ENCODE measurements at regions not wholly inside any gene's neighbourhood (a gene's known extent, or its start where the extent isn't known, plus 50 kb on each side); places are given as distances from the start of the nearest gene placed in this dataset.

DNA sequence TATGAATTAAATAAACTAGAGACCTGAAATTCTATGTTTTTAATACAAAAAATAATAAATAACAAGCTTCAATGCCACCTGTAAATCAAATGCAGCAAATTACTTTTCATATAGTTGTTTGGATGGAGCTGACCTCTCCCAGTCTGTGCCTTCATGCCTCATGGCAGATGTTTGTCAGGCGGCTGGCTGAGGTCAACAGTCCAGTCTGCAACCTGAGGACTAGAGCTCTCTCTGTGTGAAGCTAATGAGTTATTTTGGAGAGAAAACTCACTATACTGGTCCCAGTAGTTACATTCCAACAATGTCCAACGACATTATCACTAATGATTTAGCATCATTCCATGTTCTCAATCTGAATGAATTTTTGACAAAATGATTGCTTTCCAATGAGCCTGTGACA is 746.2 kb upstream of the POM121L12 start:
- no peak for ATAC-seq
- CTCF ChIA-PET: no interaction called here
- no peak overlapping the region for H3K4me3 Mint-ChIP-seq

DNA sequence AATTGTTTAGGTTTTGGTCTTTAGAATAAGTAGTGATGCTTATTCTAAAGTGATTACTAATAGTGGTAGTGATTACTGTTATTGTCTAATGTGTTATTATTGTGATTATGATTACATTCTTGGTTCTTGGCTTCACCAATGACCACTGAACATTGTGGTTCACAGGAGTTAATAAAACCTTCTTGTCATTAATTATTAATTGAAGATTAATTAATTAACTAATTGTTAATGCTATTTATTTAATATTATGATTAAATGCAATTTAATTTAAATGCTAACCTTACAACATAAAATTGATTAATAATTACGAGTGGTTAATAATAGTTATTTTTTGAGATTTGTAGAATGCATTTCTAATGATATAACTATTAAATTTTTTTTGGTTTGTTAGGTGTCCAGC is 747.7 kb upstream of the POM121L12 start:
- Histone ChIP-seq H3K36me3 (ENCODE audit: control insufficient read depth in 2 of 3, insufficient read depth in 3 of 3, low read length in 3 of 3) (no peaks in the 10 kb centered on the region), H3K4me3 (ENCODE audit: low read length) (no peak overlapping the region), H3K27me3 (ENCODE audit: control insufficient read depth in 2 of 2, insufficient read depth in 2 of 2, low read length in 2 of 2) (no peaks in the 10 kb centered on the region), H3K9me3 (ENCODE audit: control insufficient read depth in 2 of 3, low read length in 3 of 3) (no peaks in the 10 kb centered on the region), H3K27ac (ENCODE audit: low read depth, low read length) (no peak overlapping the region), H3K4me1 (ENCODE audit: control insufficient read depth in 2 of 2, insufficient read depth in 2 of 2, low read length in 2 of 2) (no peaks in the 10 kb centered on the region)
- ChIA-PET POLR2A (no interaction called here), CTCF (no interaction called here)
- no peaks in the 10 kb centered on the region for H3K27me3 Mint-ChIP-seq
- H3K4me3 Mint-ChIP-seq: no peak overlapping the region
- intact Hi-C loops (cut with micrococcal nuclease): no loop called here
- peaks cover 0 to 13% (median 2%) of the 10 kb centered on the region in 7 donors for H3K4me1 Mint-ChIP-seq
- H3K36me3 Mint-ChIP-seq: no peaks in the 10 kb centered on the region
- no peak overlapping the region for H3K27ac Mint-ChIP-seq
- no peak for DNase-seq
- ATAC-seq: no peak
- H3K9me3 Mint-ChIP-seq: peaks cover 0 to 17% (median 2%) of the 10 kb centered on the region in 11 donors

More for the DNA sequence above, 746.2 kb upstream of the POM121L12 start:
- DNase-seq: no peak
- Histone ChIP-seq H3K4me3 (ENCODE audit: low read length) (no peak overlapping the region), H3K27me3 (ENCODE audit: control insufficient read depth in 2 of 2, insufficient read depth in 2 of 2, low read length in 2 of 2) (no peaks in the 10 kb centered on the region), H3K27ac (ENCODE audit: low read depth, low read length) (no peak overlapping the region), H3K4me1 (ENCODE audit: control insufficient read depth in 2 of 2, insufficient read depth in 2 of 2, low read length in 2 of 2) (no peaks in the 10 kb centered on the region), H3K9me3 (ENCODE audit: control insufficient read depth in 2 of 3, low read length in 3 of 3) (no peaks in the 10 kb centered on the region), H3K36me3 (ENCODE audit: control insufficient read depth in 2 of 3, insufficient read depth in 3 of 3, low read length in 3 of 3) (no peaks in the 10 kb centered on the region)
- intact Hi-C loops (cut with micrococcal nuclease): no loop called here
- Mint-ChIP-seq H3K36me3 (no peaks in the 10 kb centered on the region), H3K27ac (no peak overlapping the region), H3K4me1 (peaks cover 0 to 5% (median 0%) of the 10 kb centered on the region in 7 donors), H3K9me3 (peaks cover 0 to 10% (median 2%) of the 10 kb centered on the region in 11 donors), H3K27me3 (no peaks in the 10 kb centered on the region)
- POLR2A ChIA-PET: no interaction called here

DNA sequence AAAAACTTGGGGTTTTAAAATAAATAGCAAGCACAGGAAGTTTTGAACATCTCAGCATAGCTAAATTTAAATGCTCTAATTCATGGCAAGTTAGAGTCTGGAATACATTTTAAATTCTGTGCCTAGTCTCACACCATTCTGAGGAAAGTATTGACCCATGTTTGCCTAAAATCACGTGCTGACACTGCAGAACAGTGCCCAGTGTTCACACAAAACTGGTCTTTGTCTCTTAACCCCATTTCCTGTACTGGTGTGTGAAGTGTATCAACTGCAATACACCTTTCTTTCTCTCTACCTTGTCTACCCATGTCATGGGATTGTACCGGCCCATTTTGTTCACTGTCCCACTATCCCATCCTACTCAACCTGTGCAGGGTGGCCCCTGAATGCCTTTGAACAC is 749.7 kb upstream of the POM121L12 start:
- ATAC-seq (no peak), DNase-seq (no peak)
- H3K4me1 ChIP-seq (ENCODE audit: control insufficient read depth in 2 of 2, insufficient read depth in 2 of 2, low read length in 2 of 2): no peaks in the 10 kb centered on the region
- no peaks in the 10 kb centered on the region for H3K36me3 ChIP-seq (ENCODE audit: control insufficient read depth in 2 of 3, insufficient read depth in 3 of 3, low read length in 3 of 3)
- CTCF ChIA-PET: no interaction called here
- intact Hi-C loops (cut with micrococcal nuclease): no loop called here
- Mint-ChIP-seq H3K27ac (no peak overlapping the region), H3K4me1 (peaks cover 0 to 13% (median 2%) of the 10 kb centered on the region in 7 donors), H3K4me3 (peak overlapping the region in 1 of 10 donors; percentile 27), H3K36me3 (no peaks in the 10 kb centered on the region), H3K27me3 (no peaks in the 10 kb centered on the region), H3K9me3 (peaks cover 2 to 24% (median 5%) of the 10 kb centered on the region in 11 donors)
- H3K4me3 ChIP-seq (ENCODE audit: low read length): no peak overlapping the region
- H3K27me3 ChIP-seq (ENCODE audit: control insufficient read depth in 2 of 2, insufficient read depth in 2 of 2, low read length in 2 of 2): no peaks in the 10 kb centered on the region
- H3K9me3 ChIP-seq (ENCODE audit: control insufficient read depth in 2 of 3, low read length in 3 of 3): no peaks in the 10 kb centered on the region
- no peak overlapping the region for H3K27ac ChIP-seq (ENCODE audit: low read depth, low read length)
- POLR2A ChIA-PET: no interaction called here

DNA sequence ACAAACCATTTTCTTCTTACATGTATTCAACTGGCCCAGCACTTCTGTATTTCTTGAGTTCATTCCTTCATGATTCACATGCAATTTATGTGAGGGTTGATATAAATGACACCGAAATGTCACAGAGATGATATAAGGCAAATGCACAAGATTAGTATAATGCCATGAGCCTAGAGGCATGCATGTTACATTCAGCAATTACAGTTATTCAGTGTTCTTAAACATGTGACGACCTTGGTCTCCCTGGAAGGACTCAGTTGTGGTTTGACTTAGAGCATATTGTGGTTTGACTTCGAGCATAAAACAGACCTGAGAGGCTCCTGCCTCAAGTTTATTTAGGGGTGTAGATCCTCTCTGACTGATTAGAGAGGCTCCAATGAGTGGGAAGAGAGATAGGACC is 752.1 kb upstream of the POM121L12 start:
- Mint-ChIP-seq H3K9me3 (peaks cover 2 to 29% (median 10%) of the 10 kb centered on the region in 11 donors), H3K4me1 (peaks cover 0 to 13% (median 2%) of the 10 kb centered on the region in 7 donors), H3K27ac (peak overlapping the region in 2 of 9 donors; percentile 23 to 24), H3K36me3 (no peaks in the 10 kb centered on the region), H3K27me3 (no peaks in the 10 kb centered on the region), H3K4me3 (peak overlapping the region in 5 of 10 donors; percentile 1 to 58 (median 43))
- Histone ChIP-seq H3K27ac (ENCODE audit: low read depth, low read length) (no peak overlapping the region), H3K4me3 (ENCODE audit: low read length) (no peak overlapping the region), H3K36me3 (ENCODE audit: control insufficient read depth in 2 of 3, insufficient read depth in 3 of 3, low read length in 3 of 3) (no peaks in the 10 kb centered on the region), H3K9me3 (ENCODE audit: control insufficient read depth in 2 of 3, low read length in 3 of 3) (no peaks in the 10 kb centered on the region), H3K4me1 (ENCODE audit: control insufficient read depth in 2 of 2, insufficient read depth in 2 of 2, low read length in 2 of 2) (no peaks in the 10 kb centered on the region), H3K27me3 (ENCODE audit: control insufficient read depth in 2 of 2, insufficient read depth in 2 of 2, low read length in 2 of 2) (no peaks in the 10 kb centered on the region)
- ChIA-PET CTCF (no interaction called here), POLR2A (no interaction called here)
- intact Hi-C loops (cut with micrococcal nuclease): no loop called here
- ATAC-seq (no peak), DNase-seq (peak in 2 of 9 donors; percentile 2 to 6)

DNA sequence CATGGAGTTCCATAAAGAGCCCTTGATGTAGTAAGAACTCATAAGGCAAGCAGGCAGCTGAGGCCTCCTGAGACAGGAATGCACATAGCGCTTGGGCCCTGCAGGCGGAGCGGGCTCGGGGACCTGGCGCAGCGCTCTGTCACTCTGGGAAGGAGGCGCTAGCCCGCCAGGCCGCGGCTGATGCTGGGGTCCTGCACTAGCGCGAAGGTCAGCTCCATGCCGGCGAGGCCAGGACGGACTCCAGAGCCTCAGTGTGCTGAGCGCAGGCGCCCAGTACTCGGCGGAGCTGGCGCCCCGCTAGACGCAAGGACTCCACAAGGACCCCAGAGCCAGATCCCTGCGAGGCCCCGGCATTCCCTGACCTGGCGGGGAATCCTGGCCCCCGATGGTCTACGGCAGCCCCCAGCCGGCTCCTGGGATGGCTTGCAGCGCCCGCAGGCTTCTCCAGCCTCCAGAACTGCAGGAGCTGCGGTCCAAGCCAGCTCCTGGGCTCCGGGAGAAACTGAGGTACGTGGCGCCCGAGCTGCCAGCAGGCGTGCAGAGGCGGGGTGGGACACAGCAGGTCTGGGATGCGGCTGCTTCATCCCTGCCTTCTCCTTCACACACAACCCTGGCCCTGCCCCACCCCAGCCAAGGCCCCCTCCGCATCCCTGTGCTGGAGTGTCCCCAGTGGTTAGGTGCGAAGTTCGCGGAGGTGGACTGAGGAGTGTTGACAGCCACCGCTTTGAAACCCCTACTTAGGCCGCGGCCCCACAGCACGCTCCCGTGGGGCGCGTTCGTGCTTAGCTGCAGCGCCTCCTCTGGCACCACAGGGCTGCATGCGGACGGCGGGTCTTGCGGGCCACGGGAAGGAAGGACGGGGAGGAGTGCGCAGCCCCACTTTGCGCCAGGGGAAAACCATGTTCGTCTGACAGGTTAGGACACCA is 761.5 kb upstream of the POM121L12 start:
- no peaks in the 10 kb centered on the region for H3K36me3 Mint-ChIP-seq
- DNase-seq (peak in 3 of 9 donors; percentile 2 to 26 (median 17)), ATAC-seq (no peak)
- H3K4me1 Mint-ChIP-seq: peaks cover 0 to 5% (median 0%) of the 10 kb centered on the region in 7 donors
- POLR2A ChIA-PET: interaction anchor here (1.3 kb wide), 1 partner anchor 28 kb away, joined by 3 read pairs; no protein-coding TSS in a partner anchor
- Histone ChIP-seq H3K4me3 (ENCODE audit: low read length) (no peak overlapping the region), H3K36me3 (ENCODE audit: control insufficient read depth in 2 of 3, insufficient read depth in 3 of 3, low read length in 3 of 3) (no peaks in the 10 kb centered on the region), H3K9me3 (ENCODE audit: control insufficient read depth in 2 of 3, low read length in 3 of 3) (no peaks in the 10 kb centered on the region), H3K27ac (ENCODE audit: low read depth, low read length) (no peak overlapping the region), H3K4me1 (ENCODE audit: control insufficient read depth in 2 of 2, insufficient read depth in 2 of 2, low read length in 2 of 2) (no peaks in the 10 kb centered on the region), H3K27me3 (ENCODE audit: control insufficient read depth in 2 of 2, insufficient read depth in 2 of 2, low read length in 2 of 2) (no peaks in the 10 kb centered on the region)
- H3K27me3 Mint-ChIP-seq: no peaks in the 10 kb centered on the region
- CTCF ChIA-PET: no interaction called here
- H3K4me3 Mint-ChIP-seq: peak overlapping the region in 5 of 10 donors; percentile 12 to 75 (median 69)
- peak overlapping the region in 2 of 9 donors; percentile 80 to 90 for H3K27ac Mint-ChIP-seq
- intact Hi-C loops (cut with micrococcal nuclease): loop anchor here in 1 of 2 donors (1.0 kb wide), 1 partner anchor 28 kb away; no protein-coding TSS in a partner anchor
- peaks cover 0 to 17% (median 8%) of the 10 kb centered on the region in 11 donors for H3K9me3 Mint-ChIP-seq

DNA sequence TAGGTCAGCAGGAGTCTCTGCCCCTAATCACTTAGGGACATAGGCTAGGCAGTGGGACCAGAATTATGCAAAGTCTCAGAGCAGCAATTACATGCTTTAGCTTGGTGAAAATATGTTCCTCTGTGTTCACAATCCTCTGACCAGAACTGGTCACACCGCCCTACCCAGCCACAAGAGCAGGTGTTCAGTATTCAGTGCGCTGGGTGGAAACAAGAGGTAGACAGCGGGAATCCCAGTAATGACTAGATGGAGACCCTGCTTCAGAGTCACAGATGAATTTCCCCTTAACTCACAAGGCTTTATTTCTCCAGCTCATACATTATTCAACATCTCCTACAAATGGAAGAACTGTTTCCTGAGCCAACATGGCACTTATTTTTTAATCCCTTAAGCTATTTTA is 763.7 kb upstream of the POM121L12 start:
- Histone ChIP-seq H3K36me3 (ENCODE audit: control insufficient read depth in 2 of 3, insufficient read depth in 3 of 3, low read length in 3 of 3) (no peaks in the 10 kb centered on the region), H3K9me3 (ENCODE audit: control insufficient read depth in 2 of 3, low read length in 3 of 3) (no peaks in the 10 kb centered on the region), H3K27me3 (ENCODE audit: control insufficient read depth in 2 of 2, insufficient read depth in 2 of 2, low read length in 2 of 2) (no peaks in the 10 kb centered on the region), H3K4me3 (ENCODE audit: low read length) (no peak overlapping the region), H3K4me1 (ENCODE audit: control insufficient read depth in 2 of 2, insufficient read depth in 2 of 2, low read length in 2 of 2) (no peaks in the 10 kb centered on the region), H3K27ac (ENCODE audit: low read depth, low read length) (no peak overlapping the region)
- no peak for DNase-seq
- Mint-ChIP-seq H3K4me1 (peaks cover 0 to 5% (median 0%) of the 10 kb centered on the region in 7 donors), H3K27ac (no peak overlapping the region), H3K36me3 (no peaks in the 10 kb centered on the region), H3K4me3 (no peak overlapping the region), H3K9me3 (peaks cover 0 to 11% (median 4%) of the 10 kb centered on the region in 11 donors), H3K27me3 (no peaks in the 10 kb centered on the region)
- ChIA-PET CTCF (no interaction called here), POLR2A (no interaction called here)
- intact Hi-C loops (cut with micrococcal nuclease): no loop called here
- no peak for ATAC-seq

DNA sequence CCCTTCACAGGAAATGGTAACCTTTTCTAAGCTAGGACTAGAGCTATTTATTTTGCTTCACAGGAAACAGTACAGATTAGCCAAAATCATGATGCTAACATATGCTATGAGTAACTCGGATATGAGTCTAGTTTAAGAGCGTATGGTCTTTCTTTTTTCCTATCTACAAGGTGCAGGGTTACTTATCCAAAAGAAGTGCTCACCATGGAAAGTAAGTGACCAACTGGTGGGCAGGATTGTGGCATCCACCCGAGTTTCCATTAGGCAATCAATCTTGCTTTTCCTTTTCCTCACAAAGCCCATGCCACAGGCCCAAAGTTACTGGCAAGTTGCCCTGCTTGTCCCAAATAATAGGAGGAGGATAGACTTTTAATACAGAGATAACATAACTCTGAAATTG is 765.1 kb upstream of the POM121L12 start:
- Histone ChIP-seq H3K9me3 (ENCODE audit: control insufficient read depth in 2 of 3, low read length in 3 of 3) (no peaks in the 10 kb centered on the region), H3K4me1 (ENCODE audit: control insufficient read depth in 2 of 2, insufficient read depth in 2 of 2, low read length in 2 of 2) (no peaks in the 10 kb centered on the region), H3K4me3 (ENCODE audit: low read length) (no peak overlapping the region), H3K27me3 (ENCODE audit: control insufficient read depth in 2 of 2, insufficient read depth in 2 of 2, low read length in 2 of 2) (no peaks in the 10 kb centered on the region), H3K27ac (ENCODE audit: low read depth, low read length) (no peak overlapping the region), H3K36me3 (ENCODE audit: control insufficient read depth in 2 of 3, insufficient read depth in 3 of 3, low read length in 3 of 3) (no peaks in the 10 kb centered on the region)
- no peak overlapping the region for H3K27ac Mint-ChIP-seq
- H3K4me3 Mint-ChIP-seq: no peak overlapping the region
- ATAC-seq (no peak), DNase-seq (no peak)
- H3K36me3 Mint-ChIP-seq: no peaks in the 10 kb centered on the region
- H3K9me3 Mint-ChIP-seq: peaks cover 0 to 6% (median 2%) of the 10 kb centered on the region in 11 donors
- ChIA-PET POLR2A (no interaction called here), CTCF (no interaction called here)
- intact Hi-C loops (cut with micrococcal nuclease): no loop called here
- H3K27me3 Mint-ChIP-seq: no peaks in the 10 kb centered on the region
- H3K4me1 Mint-ChIP-seq: peaks cover 0 to 5% (median 0%) of the 10 kb centered on the region in 7 donors
